ENCODE measurements at regions not wholly inside any gene's neighbourhood (a gene's known extent, or its start where the extent isn't known, plus 50 kb on each side); places are given as distances from the start of the nearest gene placed in this dataset.
"Not testable (repeated sequence)": the region's sequence is repeated elsewhere in the genome, so short reads cannot be mapped to it uniquely, and the experiment has no call there.

GRCh38 chr11:81705283-81705682, 1028.4 kb downstream of the FAM181B start:
- DNase-seq = no peak

DNA sequence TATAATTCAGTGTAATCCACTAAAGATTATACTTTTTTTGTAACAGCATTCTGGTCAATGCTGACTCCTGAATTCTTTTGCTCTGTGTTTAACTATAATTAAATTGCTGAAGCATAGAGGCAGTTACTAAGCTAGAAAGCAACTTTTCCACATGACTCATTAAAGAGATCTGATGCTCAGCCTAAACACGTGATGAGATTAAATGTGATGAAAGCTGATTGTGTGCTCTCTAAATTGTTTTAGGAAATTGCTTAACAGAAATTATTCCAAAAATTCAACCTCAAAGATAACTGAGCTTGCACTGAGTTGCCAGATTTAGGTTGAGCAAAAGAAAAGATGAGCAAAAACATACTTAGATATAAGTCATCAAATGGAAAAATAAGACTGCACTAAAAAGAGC, 1033.6 kb downstream of the FAM181B start:
- no peak for DNase-seq

DNA sequence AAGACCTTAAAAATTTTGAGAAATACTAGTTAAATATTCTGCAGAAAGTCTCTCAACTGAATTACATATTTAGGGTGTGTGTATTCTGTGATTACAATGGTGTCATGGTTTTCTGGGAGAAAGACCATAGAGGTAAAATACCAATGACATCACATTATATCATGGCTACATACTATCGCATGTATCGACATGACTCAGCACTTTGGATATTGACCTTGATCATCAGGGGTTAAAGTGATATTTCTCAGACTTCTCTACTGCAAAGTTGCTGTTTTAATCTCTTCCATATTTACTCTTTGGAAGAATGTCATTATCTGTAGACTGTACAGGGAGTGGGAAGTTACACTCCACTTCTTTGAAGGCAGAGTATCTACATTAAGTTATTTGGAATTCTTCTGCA, 1046.6 kb downstream of the FAM181B start:
- no peak for DNase-seq

GRCh38 chr11:81674211-81674610, 1059.5 kb downstream of the FAM181B start:
- no peak for DNase-seq

- DNase-seq = no peak
Observed at GRCh38 chr11:81673001-81673400, 1060.7 kb downstream of the FAM181B start.

DNA sequence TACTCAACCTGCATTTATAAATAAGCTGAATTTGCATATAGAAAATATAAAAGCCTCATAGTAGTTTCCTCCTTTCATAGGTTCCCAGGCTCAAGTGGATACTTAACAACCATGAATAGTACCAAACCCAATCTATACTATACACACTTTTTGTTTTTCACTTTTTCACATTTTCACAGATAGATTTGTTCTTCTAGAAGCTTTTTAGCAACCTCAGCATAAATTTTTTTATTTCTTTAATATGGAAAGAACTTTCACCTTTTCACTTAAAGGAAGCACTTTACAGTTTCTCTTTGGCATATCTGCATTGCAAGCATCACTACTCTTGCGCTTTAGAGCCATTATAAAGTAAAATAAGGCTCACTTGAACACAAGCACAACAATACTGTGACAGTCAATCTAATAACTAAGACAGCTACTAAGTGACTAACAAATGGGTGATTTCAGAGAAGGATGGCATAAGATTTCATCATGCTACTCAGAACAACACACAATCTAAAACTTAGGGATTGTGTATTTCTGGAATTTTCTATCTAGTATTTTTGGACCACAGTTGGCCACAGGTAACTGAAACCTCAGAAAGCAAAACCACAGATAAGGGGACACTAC, 1063.6 kb downstream of the FAM181B start:
- DNase-seq = no peak

- DNase-seq = no peak
Observed at GRCh38 chr11:81658722-81659121, 1074.9 kb downstream of the FAM181B start.

GRCh38 chr11:81655351-81655750, 1078.3 kb downstream of the FAM181B start:
- DNase-seq = no peak

DNA sequence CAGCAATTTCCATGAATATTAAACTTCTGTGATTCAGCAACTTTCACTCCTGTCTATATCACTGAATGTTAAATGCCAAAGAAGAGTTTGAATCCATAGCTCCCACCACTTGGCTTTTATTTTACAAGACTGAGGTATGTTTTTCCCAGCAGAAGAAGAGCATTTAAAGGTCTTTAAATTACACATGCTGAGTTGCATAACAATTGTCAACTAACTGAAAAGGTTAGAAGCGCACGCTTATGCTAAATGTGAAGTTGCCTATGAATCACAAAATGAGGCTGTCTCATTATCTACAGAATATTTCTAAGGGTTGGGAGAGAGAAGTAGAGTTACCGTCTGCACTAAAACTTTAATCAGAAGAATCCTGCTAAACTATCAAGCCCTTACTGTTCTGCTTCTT, 1086.3 kb downstream of the FAM181B start:
- no peak for DNase-seq

DNA sequence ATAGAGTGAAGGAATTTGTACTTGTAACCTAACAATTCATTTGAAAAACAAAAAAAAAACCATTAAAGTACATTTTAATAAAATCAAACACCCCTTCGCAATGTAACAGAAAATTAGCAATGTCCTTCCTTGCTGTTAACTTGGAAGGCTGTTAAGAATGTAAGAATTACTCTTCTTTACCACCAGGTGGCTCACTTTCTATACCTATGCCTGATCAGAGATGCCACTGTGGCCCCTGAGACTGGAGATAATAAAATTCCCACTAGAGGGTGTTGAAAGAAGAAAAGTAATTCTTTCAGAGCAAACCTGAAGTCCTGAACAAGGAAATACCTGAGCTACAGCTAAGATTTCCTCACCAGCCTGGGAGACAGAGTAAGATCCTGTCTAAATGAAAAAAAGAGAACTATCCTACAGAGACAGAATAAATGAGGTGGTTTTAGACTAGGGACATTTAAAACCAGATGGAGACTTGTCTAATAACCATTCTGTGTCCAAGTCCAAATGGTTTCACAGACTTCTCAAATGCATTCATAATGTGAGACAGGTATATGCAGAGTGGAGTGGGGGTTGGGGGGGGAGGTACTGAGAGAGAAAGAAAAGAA, 1089.3 kb downstream of the FAM181B start:
- peak; percentile 24 for DNase-seq

- no peak for DNase-seq
Observed at GRCh38 chr11:81634483-81634882, 1099.2 kb downstream of the FAM181B start.

- DNase-seq = no peak
Observed at GRCh38 chr11:81602508-81602907, 1131.2 kb downstream of the FAM181B start.

- no peak for DNase-seq
Observed at GRCh38 chr11:81596704-81597103, 1137.0 kb downstream of the FAM181B start.

DNA sequence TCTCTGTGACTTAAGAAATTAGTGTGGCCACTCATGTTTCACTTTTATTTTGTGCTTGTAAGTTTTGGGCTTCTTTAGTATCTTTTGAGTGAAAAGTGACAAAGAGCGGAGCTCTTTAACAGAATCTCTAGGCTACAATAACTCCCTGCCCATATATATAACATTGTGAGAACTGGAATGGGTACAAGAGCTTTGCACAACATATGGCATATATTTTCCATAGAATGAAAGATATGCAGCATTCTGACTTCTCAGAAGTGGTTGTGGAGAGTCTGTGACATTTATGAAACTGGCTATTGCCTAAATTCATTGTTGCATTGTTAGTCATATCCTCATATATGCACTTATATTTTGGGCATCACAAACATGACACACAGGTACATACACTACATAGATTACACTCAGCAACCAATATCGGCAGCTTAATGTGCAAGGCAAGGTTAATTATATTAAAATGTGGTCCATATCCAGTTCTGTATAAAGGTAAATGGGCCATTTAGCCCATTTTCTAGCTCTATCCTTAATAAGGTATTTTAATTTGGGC, 1148.2 kb downstream of the FAM181B start:
- DNase-seq = no peak

- no peak for DNase-seq
Observed at GRCh38 chr11:81579339-81579738, 1154.3 kb downstream of the FAM181B start.

DNA sequence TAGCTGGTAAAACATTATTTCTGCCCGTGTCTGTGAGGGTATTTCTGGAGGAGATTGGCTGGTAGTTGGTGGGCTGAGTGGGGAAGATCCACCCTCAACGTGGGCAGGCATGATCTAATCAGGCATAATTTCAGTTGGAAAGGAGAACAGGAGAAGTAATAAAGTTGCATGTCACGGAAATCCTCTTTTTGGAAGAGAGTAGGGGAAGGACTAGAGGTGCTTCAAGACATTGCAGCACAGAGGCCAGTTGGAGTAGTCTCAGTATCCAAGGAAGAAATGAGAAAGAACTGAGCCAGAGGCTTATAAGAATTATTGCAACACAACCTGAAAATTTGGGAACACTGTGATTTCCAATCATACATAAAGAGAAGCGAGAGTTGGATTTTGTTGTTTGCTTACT, 1155.1 kb downstream of the FAM181B start:
- no peak for DNase-seq

GRCh38 chr11:81574301-81574700, 1159.4 kb downstream of the FAM181B start:
- DNase-seq = no peak

GRCh38 chr11:81573367-81573766, 1160.3 kb downstream of the FAM181B start:
- no peak for DNase-seq

DNA sequence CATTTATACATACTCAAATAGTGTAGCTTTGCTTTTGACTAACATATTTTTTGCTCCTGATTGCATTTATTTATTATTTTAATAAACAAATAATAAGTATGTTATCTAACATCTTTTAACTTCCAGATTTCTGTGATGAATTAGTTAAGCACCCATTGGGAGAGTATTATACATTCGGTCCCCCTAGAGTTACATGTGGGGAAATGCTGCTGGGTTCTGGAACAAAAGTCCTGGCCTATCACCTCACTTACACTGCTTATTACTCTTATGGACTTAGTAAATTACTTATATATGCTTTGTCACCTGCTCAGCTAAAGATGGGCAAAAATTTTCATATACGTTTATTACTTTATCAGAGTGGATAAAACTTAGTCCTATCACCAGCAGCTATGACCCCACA, 1163.0 kb downstream of the FAM181B start:
- DNase-seq = no peak

DNA sequence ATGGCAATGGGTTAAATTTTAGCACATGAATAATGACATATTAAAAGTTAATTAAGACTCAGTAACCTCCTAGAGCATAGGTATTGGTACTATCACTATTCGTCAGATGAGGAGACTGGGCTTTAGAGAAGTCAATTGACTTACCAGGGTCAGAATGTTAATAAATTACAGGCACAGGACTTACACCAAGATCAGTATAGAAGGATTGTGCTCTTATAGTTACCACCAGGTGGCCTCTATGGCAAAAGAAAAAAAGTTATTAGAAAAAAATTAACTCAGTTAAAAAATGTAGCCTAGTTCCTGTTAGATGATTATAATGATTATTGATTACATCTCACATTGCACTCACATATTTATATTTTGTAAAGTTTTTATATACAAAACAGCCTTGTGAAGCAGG, 1163.7 kb downstream of the FAM181B start:
- no peak for DNase-seq

- no peak for DNase-seq
Observed at GRCh38 chr11:81568918-81569317, 1164.7 kb downstream of the FAM181B start.

- no peak for DNase-seq
Observed at GRCh38 chr11:81548123-81548522, 1185.5 kb downstream of the FAM181B start.

DNA sequence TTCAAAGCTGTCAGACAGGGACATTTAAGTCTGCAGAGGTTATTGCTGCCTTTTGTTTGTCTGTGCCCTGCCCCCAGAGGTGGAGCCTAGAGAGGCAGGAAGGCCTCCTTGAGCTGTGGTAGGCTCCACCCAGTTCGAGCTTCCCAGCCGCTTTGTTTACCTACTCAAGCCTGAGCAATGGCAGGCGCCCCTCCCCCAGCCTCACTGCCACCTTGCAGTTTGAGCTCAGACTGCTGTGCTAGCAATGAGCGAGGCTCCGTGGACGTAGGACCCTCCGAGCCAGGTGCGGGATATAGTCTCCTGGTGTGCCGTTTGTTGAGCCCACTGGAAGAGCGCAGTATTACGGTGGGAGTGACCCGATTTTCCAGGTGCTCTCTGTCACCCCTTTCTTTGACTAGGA, 1193.9 kb downstream of the FAM181B start:
- DNase-seq = not testable (repeated sequence)

GRCh38 chr11:81515566-81515965, 1218.1 kb downstream of the FAM181B start:
- DNase-seq = no peak

Data from central memory CD4-positive, alpha-beta T cell (primary cell).